GM12878 (cell line): ENCODE measurements at regions not wholly inside any gene's neighbourhood (a gene's known extent, or its start where the extent isn't known, plus 50 kb on each side); places are given as distances from the start of the nearest gene placed in this dataset.

Source experiments
- ATAC-seq: fragments of 200-7000 bp; cut with Tn5 transposase; 3 replicates; pipeline ENCODE4 v1.9.1; 2020; ENCODE audit warnings: mild to moderate bottlenecking, moderate library complexity
- BruUV-seq: library from RNA; stranded (reverse); fragments of 400-500 nt; replicated peaks from 2 replicates; lab custom pipeline; 2021; lab: Mats Ljungman, UMichigan
- CTCF ChIA-PET: fragments of 300-600 bp; sonication (Branson Sonifier 250); formaldehyde crosslinking; extraction: SDS; loops from one replicate; lab custom pipeline; 2021; ENCODE audit warnings: inconsistent platforms; lab: Yijun Ruan, JAX
- POLR2A ChIA-PET: fragments of 350-600 bp; formaldehyde crosslinking; extraction: SDS; loops from one replicate; lab custom pipeline; 2021; ENCODE audit warnings: inconsistent platforms; lab: Charles Lee
- RAD21 ChIA-PET: fragments of 300-600 bp; sonication (Branson Sonifier 250); formaldehyde crosslinking; loops from one replicate; lab custom pipeline; 2023; ENCODE audit warnings: antibody characterized with exemption; ENCODE audit not compliant: unreplicated experiment; lab: Charles Lee
- SMC1A ChIA-PET: fragments of 300-600 bp; sonication (Branson Sonifier 250); formaldehyde crosslinking; loops from one replicate; lab custom pipeline; 2023; ENCODE audit not compliant: unreplicated experiment, uncharacterized antibody; lab: Charles Lee
- DNase-seq: peaks from one replicate; pipeline ENCODE4 v3.0.0-alpha.2; 2011; ENCODE audit warnings: low read depth, low spot score
- FAIRE-seq: peaks from 3 replicates; lab custom pipeline; 2011; peaks lifted over from hg19 to GRCh38; lab: Jason Lieb, UNC
- H2AFZ ChIP-seq: 2 replicates; pipeline ENCODE4 v1.6.0; 2011; ENCODE audit warnings: low read depth, low read length, control low read depth; ENCODE audit not compliant: control insufficient read depth
- H3K27ac ChIP-seq: 2 replicates; pipeline ENCODE4 v1.5.1; 2011; ENCODE audit warnings: control low read depth; ENCODE audit not compliant: control insufficient read depth, insufficient read depth
- H3K27me3 ChIP-seq, 2 experiments: replicated peaks in 1 of 2; 2 replicates each; pipeline versions ENCODE4 v1.6.0 to v1.6.1; 2011; ENCODE audit warnings: low read length in 1 of 2; ENCODE audit not compliant: control insufficient read depth in 2 of 2, insufficient read depth in 2 of 2
- H3K36me3 ChIP-seq, 2 experiments: 2 replicates each; pipeline ENCODE4 v1.5.1; 2011; ENCODE audit warnings: low read length in 1 of 2; ENCODE audit not compliant: control insufficient read depth in 2 of 2, insufficient read depth in 2 of 2
- H3K4me1 ChIP-seq: 2 replicates; pipeline ENCODE4 v1.6.1; 2011; ENCODE audit warnings: mild to moderate bottlenecking, low read length, moderate library complexity, mixed read lengths; ENCODE audit not compliant: control insufficient read depth, insufficient read depth
- H3K4me2 ChIP-seq: 2 replicates; pipeline ENCODE4 v1.6.0; 2011; ENCODE audit warnings: control low read depth; ENCODE audit not compliant: control insufficient read depth, insufficient read depth
- H3K4me3 ChIP-seq: fragments of 200-600 bp; sonication (generic); 2 replicates; pipeline ENCODE4 v1.5.1; 2016
- H3K79me2 ChIP-seq: 2 replicates; pipeline ENCODE4 v1.6.0; 2011; ENCODE audit warnings: low read length; ENCODE audit not compliant: control insufficient read depth, insufficient read depth
- H3K9ac ChIP-seq: 2 replicates; pipeline ENCODE4 v1.8.0; 2011; ENCODE audit warnings: low read length, control low read depth, mixed read lengths; ENCODE audit not compliant: control insufficient read depth, insufficient read depth
- H3K9me3 ChIP-seq: replicated peaks from 3 replicates; pipeline ENCODE4 v1.5.1; 2011; ENCODE audit warnings: mild to moderate bottlenecking, low read length; ENCODE audit not compliant: control insufficient read depth, insufficient read depth
- H4K20me1 ChIP-seq: 2 replicates; pipeline ENCODE4 v1.6.0; 2011; ENCODE audit not compliant: control insufficient read depth, insufficient read depth
- CEBPB ChIP-seq, 2 experiments: fragments of 150-350 bp in 1 of 2; IDR thresholded peaks; 2 replicates each; pipeline ENCODE4 v1.6.1; 2012 to 2014; ENCODE audit warnings: low read depth in 2 of 2, low read length in 2 of 2, borderline replicate concordance in 1 of 2, inconsistent platforms in 1 of 2
- FOS ChIP-seq: IDR thresholded peaks from 3 replicates; pipeline ENCODE4 v1.6.1; 2011; ENCODE audit warnings: borderline replicate concordance; ENCODE audit not compliant: insufficient read length; ENCODE audit errors: extremely low read depth
- HDGF ChIP-seq: fragments of 450-650 bp; IDR thresholded peaks from 2 replicates; pipeline ENCODE4 v1.6.1; 2016; ENCODE audit warnings: antibody characterized with exemption
- NBN ChIP-seq: fragments of 450-650 bp; IDR thresholded peaks from 2 replicates; pipeline ENCODE4 v1.6.1; 2016
- RB1 ChIP-seq: fragments of 450-650 bp; formaldehyde crosslinking; IDR thresholded peaks from 2 replicates; pipeline ENCODE4 v1.6.1; 2017; ENCODE audit warnings: mild to moderate bottlenecking, borderline replicate concordance
- RELA ChIP-seq: fragments of 450-650 bp; IDR thresholded peaks from 2 replicates; pipeline ENCODE4 v1.8.0; 2014; ENCODE audit warnings: borderline replicate concordance; ENCODE audit not compliant: partially characterized antibody
- SUZ12 ChIP-seq: fragments of 200-600 bp; sonication (generic); IDR thresholded peaks from one replicate; pipeline ENCODE4 v1.6.1; 2018; ENCODE audit warnings: antibody characterized with exemption, mild to moderate bottlenecking; ENCODE audit not compliant: unreplicated experiment
- TCF7 ChIP-seq: IDR thresholded peaks from 2 replicates; pipeline ENCODE4 v1.6.1; 2014; ENCODE audit warnings: antibody characterized with exemption, borderline replicate concordance
- WGBS: methylation state at CpG from one replicate; pipeline ENCODE4 v1.1.6; 2016; ENCODE audit warnings: low lambda C conversion rate; ENCODE audit not compliant: insufficient replicate concordance, insufficient coverage; ENCODE audit errors: missing lambda C conversion rate; 5-methylcytosine and 5-hydroxymethylcytosine counted together
- in situ Hi-C: fragments of 300-500 bp; cut with MboI; formaldehyde crosslinking; loops from 9 replicates; pipeline ENCODE4 v1.14.3; 2018; ENCODE audit warnings: mixed read lengths
- intact Hi-C: fragments of 100-400 bp; cut with micrococcal nuclease; formaldehyde crosslinking; loops from one replicate; pipeline ENCODE4 v1.14.2; 2022; ENCODE audit not compliant: unreplicated experiment
- TF ChIP-seq, protein P1 (sequence below): fragments of 450-650 bp; IDR thresholded peaks from 2 replicates; pipeline ENCODE4 v1.6.1; 2016; ENCODE audit warnings: mild to moderate bottlenecking, moderate library complexity, borderline replicate concordance
- TF ChIP-seq, protein P2 (sequence below): fragments of 450-650 bp; IDR thresholded peaks from 2 replicates; pipeline ENCODE4 v1.6.1; 2017; ENCODE audit warnings: mild to moderate bottlenecking, moderate library complexity
- TF ChIP-seq, protein P3 (sequence below): fragments of 450-650 bp; IDR thresholded peaks from 2 replicates; pipeline ENCODE4 v1.6.1; 2018; ENCODE audit warnings: borderline replicate concordance, mild to moderate bottlenecking; ENCODE audit not compliant: partially characterized antibody
- TF ChIP-seq, protein P4 (sequence below): fragments of 450-650 bp; IDR thresholded peaks from 2 replicates; pipeline ENCODE4 v1.6.1; 2017; ENCODE audit warnings: borderline replicate concordance

DNA sequence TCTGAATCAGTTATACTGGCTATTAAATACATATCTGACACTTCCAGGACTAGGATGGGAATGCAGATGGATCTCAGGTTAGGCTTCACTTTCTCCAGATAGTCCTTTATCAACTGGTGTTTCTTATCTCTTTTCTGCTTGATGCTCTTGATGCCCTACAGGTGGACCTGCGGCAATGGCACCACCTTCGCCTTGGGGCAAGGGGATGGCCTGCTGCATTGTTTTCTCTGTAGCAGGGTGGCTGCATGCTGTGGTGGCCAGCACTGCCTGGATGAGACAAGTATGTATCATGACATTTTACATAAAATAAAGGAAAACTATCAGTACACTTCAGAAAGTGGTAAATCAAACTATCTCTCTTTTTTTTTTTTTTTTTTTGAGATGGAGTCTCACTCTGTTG, 217.7 kb upstream of the ZP4 start:
- 0% methylated on average over 2 of the region's 2 CpGs for WGBS
- ATAC-seq: no peak
- SMC1A ChIA-PET: interaction anchor here (1.4 kb wide), 1 partner anchor 11 kb away, joined by 3 read pairs; no protein-coding TSS in a partner anchor
- TF ChIP-seq RELA: no peak
- TF ChIP-seq CEBPB (IDR thresholded peaks at IDR 0.05; ENCODE audit: borderline replicate concordance in 1 of 2, low read depth in 2 of 2, low read length in 2 of 2): no peak
- TF ChIP-seq, protein P1, sequence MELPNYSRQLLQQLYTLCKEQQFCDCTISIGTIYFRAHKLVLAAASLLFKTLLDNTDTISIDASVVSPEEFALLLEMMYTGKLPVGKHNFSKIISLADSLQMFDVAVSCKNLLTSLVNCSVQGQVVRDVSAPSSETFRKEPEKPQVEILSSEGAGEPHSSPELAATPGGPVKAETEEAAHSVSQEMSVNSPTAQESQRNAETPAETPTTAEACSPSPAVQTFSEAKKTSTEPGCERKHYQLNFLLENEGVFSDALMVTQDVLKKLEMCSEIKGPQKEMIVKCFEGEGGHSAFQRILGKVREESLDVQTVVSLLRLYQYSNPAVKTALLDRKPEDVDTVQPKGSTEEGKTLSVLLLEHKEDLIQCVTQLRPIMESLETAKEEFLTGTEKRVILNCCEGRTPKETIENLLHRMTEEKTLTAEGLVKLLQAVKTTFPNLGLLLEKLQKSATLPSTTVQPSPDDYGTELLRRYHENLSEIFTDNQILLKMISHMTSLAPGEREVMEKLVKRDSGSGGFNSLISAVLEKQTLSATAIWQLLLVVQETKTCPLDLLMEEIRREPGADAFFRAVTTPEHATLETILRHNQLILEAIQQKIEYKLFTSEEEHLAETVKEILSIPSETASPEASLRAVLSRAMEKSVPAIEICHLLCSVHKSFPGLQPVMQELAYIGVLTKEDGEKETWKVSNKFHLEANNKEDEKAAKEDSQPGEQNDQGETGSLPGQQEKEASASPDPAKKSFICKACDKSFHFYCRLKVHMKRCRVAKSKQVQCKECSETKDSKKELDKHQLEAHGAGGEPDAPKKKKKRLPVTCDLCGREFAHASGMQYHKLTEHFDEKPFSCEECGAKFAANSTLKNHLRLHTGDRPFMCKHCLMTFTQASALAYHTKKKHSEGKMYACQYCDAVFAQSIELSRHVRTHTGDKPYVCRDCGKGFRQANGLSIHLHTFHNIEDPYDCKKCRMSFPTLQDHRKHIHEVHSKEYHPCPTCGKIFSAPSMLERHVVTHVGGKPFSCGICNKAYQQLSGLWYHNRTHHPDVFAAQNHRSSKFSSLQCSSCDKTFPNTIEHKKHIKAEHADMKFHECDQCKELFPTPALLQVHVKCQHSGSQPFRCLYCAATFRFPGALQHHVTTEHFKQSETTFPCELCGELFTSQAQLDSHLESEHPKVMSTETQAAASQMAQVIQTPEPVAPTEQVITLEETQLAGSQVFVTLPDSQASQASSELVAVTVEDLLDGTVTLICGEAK: no peak
- TF ChIP-seq FOS: no peak
- no peak for TF ChIP-seq SUZ12
- TF ChIP-seq, protein P2, sequence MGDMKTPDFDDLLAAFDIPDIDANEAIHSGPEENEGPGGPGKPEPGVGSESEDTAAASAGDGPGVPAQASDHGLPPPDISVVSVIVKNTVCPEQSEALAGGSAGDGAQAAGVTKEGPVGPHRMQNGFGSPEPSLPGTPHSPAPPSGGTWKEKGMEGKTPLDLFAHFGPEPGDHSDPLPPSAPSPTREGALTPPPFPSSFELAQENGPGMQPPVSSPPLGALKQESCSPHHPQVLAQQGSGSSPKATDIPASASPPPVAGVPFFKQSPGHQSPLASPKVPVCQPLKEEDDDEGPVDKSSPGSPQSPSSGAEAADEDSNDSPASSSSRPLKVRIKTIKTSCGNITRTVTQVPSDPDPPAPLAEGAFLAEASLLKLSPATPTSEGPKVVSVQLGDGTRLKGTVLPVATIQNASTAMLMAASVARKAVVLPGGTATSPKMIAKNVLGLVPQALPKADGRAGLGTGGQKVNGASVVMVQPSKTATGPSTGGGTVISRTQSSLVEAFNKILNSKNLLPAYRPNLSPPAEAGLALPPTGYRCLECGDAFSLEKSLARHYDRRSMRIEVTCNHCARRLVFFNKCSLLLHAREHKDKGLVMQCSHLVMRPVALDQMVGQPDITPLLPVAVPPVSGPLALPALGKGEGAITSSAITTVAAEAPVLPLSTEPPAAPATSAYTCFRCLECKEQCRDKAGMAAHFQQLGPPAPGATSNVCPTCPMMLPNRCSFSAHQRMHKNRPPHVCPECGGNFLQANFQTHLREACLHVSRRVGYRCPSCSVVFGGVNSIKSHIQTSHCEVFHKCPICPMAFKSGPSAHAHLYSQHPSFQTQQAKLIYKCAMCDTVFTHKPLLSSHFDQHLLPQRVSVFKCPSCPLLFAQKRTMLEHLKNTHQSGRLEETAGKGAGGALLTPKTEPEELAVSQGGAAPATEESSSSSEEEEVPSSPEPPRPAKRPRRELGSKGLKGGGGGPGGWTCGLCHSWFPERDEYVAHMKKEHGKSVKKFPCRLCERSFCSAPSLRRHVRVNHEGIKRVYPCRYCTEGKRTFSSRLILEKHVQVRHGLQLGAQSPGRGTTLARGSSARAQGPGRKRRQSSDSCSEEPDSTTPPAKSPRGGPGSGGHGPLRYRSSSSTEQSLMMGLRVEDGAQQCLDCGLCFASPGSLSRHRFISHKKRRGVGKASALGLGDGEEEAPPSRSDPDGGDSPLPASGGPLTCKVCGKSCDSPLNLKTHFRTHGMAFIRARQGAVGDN: no peak
- TF ChIP-seq, protein P3, sequence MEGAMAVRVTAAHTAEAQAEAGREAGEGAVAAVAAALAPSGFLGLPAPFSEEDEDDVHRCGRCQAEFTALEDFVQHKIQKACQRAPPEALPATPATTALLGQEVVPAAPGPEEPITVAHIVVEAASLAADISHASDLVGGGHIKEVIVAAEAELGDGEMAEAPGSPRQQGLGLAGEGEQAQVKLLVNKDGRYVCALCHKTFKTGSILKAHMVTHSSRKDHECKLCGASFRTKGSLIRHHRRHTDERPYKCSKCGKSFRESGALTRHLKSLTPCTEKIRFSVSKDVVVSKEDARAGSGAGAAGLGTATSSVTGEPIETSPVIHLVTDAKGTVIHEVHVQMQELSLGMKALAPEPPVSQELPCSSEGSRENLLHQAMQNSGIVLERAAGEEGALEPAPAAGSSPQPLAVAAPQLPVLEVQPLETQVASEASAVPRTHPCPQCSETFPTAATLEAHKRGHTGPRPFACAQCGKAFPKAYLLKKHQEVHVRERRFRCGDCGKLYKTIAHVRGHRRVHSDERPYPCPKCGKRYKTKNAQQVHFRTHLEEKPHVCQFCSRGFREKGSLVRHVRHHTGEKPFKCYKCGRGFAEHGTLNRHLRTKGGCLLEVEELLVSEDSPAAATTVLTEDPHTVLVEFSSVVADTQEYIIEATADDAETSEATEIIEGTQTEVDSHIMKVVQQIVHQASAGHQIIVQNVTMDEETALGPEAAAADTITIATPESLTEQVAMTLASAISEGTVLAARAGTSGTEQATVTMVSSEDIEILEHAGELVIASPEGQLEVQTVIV: no peak
- TF ChIP-seq, protein P4, sequence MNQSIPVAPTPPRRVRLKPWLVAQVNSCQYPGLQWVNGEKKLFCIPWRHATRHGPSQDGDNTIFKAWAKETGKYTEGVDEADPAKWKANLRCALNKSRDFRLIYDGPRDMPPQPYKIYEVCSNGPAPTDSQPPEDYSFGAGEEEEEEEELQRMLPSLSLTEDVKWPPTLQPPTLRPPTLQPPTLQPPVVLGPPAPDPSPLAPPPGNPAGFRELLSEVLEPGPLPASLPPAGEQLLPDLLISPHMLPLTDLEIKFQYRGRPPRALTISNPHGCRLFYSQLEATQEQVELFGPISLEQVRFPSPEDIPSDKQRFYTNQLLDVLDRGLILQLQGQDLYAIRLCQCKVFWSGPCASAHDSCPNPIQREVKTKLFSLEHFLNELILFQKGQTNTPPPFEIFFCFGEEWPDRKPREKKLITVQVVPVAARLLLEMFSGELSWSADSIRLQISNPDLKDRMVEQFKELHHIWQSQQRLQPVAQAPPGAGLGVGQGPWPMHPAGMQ: no peak
- no peak for TF ChIP-seq NBN
- no peak for TF ChIP-seq RB1
- TF ChIP-seq TCF7: no peak
- no peak for TF ChIP-seq HDGF

More for the DNA sequence above, 217.7 kb upstream of the ZP4 start:
- CTCF ChIA-PET: no interaction called here
- no peak overlapping the region for H3K4me2 ChIP-seq
- in situ Hi-C loops (no loop called here), intact Hi-C loops (no loop called here)
- FAIRE-seq (no peak), DNase-seq (no peak)
- H3K9me3 ChIP-seq: peaks cover 4% of the 10 kb centered on the region; the same call in 1 of the 3 replicates
- no peak overlapping the region for H2AFZ ChIP-seq
- POLR2A ChIA-PET: no interaction called here
- H3K27me3 ChIP-seq: no peaks in the 10 kb centered on the region
- H3K36me3 ChIP-seq: no peaks in the 10 kb centered on the region
- H3K27ac ChIP-seq: no peak overlapping the region
- H3K9ac ChIP-seq: no peak overlapping the region
- no TSS peak for BruUV-seq
- H3K4me1 ChIP-seq: no peaks in the 10 kb centered on the region
- no peaks in the 10 kb centered on the region for H4K20me1 ChIP-seq
- RAD21 ChIA-PET: no interaction called here
- H3K4me3 ChIP-seq: no peak overlapping the region
- no peaks in the 10 kb centered on the region for H3K79me2 ChIP-seq
